ENCODE measurements at regions not wholly inside any gene's neighbourhood (a gene's known extent, or its start where the extent isn't known, plus 50 kb on each side); places are given as distances from the start of the nearest gene placed in this dataset.
"Not testable (repeated sequence)": the region's sequence is repeated elsewhere in the genome, so short reads cannot be mapped to it uniquely, and the experiment has no call there.

- TF ChIP-seq POLR2A (IDR thresholded peaks at IDR 0.05), result no peak
- TF ChIP-seq CTCF (IDR thresholded peaks at IDR 0.05), result no peak
- intact Hi-C loops (cut with DNase I; ENCODE audit: low total_unique reads), result no loop called here
- Histone ChIP-seq H3K9me3 (no peaks in the 10 kb centered on the region), H3K27ac (no peak overlapping the region), H3K36me3 (no peaks in the 10 kb centered on the region), H3K27me3 (no peaks in the 10 kb centered on the region), H3K4me3 (no peak overlapping the region), H3K4me1 (no peaks in the 10 kb centered on the region)
- DNase-seq, result no peak
Observed at GRCh38 chr6:81875782-81876293, 123.4 kb upstream of the TENT5A start.

GRCh38 chr6:81869749-81870508 lies 117.4 kb upstream of the TENT5A start:
- H3K27me3 ChIP-seq; DNase-seq; H3K9me3 ChIP-seq; intact Hi-C loops (cut with DNase I; ENCODE audit: low total_unique reads); H3K4me1 ChIP-seq; H3K36me3 ChIP-seq; H3K4me3 ChIP-seq; H3K27ac ChIP-seq: not testable (repeated sequence)

GRCh38 chr6:81865712-81866111 lies 113.2 kb upstream of the TENT5A start:
- H3K27me3 ChIP-seq, result no peaks in the 10 kb centered on the region
- no peaks in the 10 kb centered on the region for H3K36me3 ChIP-seq
- H3K9me3 ChIP-seq, result no peaks in the 10 kb centered on the region
- no peak overlapping the region for H3K4me3 ChIP-seq
- intact Hi-C loops (cut with DNase I; ENCODE audit: low total_unique reads), result no loop called here
- DNase-seq, result no peak
- no peak overlapping the region for H3K27ac ChIP-seq
- TF ChIP-seq CTCF (IDR thresholded peaks at IDR 0.05) (no peak), POLR2A (IDR thresholded peaks at IDR 0.05) (no peak)
- no peaks in the 10 kb centered on the region for H3K4me1 ChIP-seq

- TF ChIP-seq CTCF (IDR thresholded peaks at IDR 0.05), result no peak
- no peak for TF ChIP-seq POLR2A (IDR thresholded peaks at IDR 0.05)
- Histone ChIP-seq H3K27me3 (no peaks in the 10 kb centered on the region), H3K9me3 (no peaks in the 10 kb centered on the region), H3K36me3 (no peaks in the 10 kb centered on the region), H3K27ac (no peak overlapping the region), H3K4me1 (no peaks in the 10 kb centered on the region), H3K4me3 (no peak overlapping the region)
- DNase-seq, result no peak
- intact Hi-C loops (cut with DNase I; ENCODE audit: low total_unique reads), result no loop called here
Observed at GRCh38 chr6:81864124-81864523, 111.6 kb upstream of the TENT5A start.

- no peak for TF ChIP-seq CTCF (IDR thresholded peaks at IDR 0.05)
- no peak for TF ChIP-seq POLR2A (IDR thresholded peaks at IDR 0.05)
- H3K27ac ChIP-seq, result no peak overlapping the region
- H3K4me3 ChIP-seq, result no peak overlapping the region
- H3K4me1 ChIP-seq, result no peaks in the 10 kb centered on the region
- no peaks in the 10 kb centered on the region for H3K9me3 ChIP-seq
- no peaks in the 10 kb centered on the region for H3K27me3 ChIP-seq
- DNase-seq, result no peak
- H3K36me3 ChIP-seq, result no peaks in the 10 kb centered on the region
- intact Hi-C loops (cut with DNase I; ENCODE audit: low total_unique reads), result no loop called here
Observed at GRCh38 chr6:81863123-81863522, 110.6 kb upstream of the TENT5A start.
